Panc1 (cell line): ENCODE measurements at regions not wholly inside any gene's neighbourhood (a gene's known extent, or its start where the extent isn't known, plus 50 kb on each side); places are given as distances from the start of the nearest gene placed in this dataset.

Source experiments
- ATAC-seq: fragments of 200-7000 bp; cut with Tn5 transposase; 2 replicates; pipeline ENCODE4 v1.9.1; 2020; ENCODE audit warnings: mild to moderate bottlenecking, moderate library complexity
- BruUV-seq: library from RNA; stranded (reverse); fragments of 400-500 nt; replicated peaks from 2 replicates; lab custom pipeline; 2021; lab: Mats Ljungman, UMichigan
- CTCF ChIA-PET: fragments of 300-600 bp; sonication (Branson Sonifier 250); formaldehyde crosslinking; loops from one replicate; lab custom pipeline; 2022; ENCODE audit warnings: antibody characterized with exemption; lab: Charles Lee
- POLR2A ChIA-PET: fragments of 300-600 bp; sonication (Branson Sonifier 250); formaldehyde crosslinking; loops from one replicate; lab custom pipeline; 2022; ENCODE audit warnings: antibody characterized with exemption; lab: Charles Lee
- DNase-seq: peaks from one replicate; pipeline ENCODE4 v3.0.0-alpha.2; 2010; ENCODE audit warnings: low read depth, low spot score
- H3K27ac ChIP-seq: 2 replicates; pipeline ENCODE4 v1.5.1; 2011; ENCODE audit warnings: mild to moderate bottlenecking, low read length, inconsistent platforms
- H3K27me3 ChIP-seq: fragments of 200-500 bp; sonication (Bioruptor generic); 2 replicates; pipeline ENCODE4 v1.6.0; 2014; ENCODE audit warnings: low read length, inconsistent platforms; ENCODE audit not compliant: control insufficient read depth, insufficient read depth
- H3K36me3 ChIP-seq: fragments of 200-500 bp; sonication (Bioruptor generic); 2 replicates; pipeline ENCODE4 v1.5.1; 2014; ENCODE audit warnings: inconsistent platforms, mild to moderate bottlenecking, low read length, moderate library complexity; ENCODE audit not compliant: control insufficient read depth, insufficient read depth
- H3K4me1 ChIP-seq: 2 replicates; pipeline ENCODE4 v1.5.1; 2011; ENCODE audit warnings: inconsistent platforms, mild to moderate bottlenecking, low read length, moderate library complexity; ENCODE audit not compliant: control insufficient read depth, insufficient read depth
- H3K4me3 ChIP-seq, 2 experiments: 2 replicates each; pipeline ENCODE4 v1.5.1; 2011 to 2012; ENCODE audit warnings: low read depth in 2 of 2, low read length in 2 of 2, mild to moderate bottlenecking in 2 of 2, inconsistent platforms in 1 of 2, moderate library complexity in 1 of 2
- H3K9me3 ChIP-seq: fragments of 200-500 bp; sonication (Bioruptor generic); 2 replicates; pipeline ENCODE4 v1.5.1; 2014; ENCODE audit warnings: low read depth, mild to moderate bottlenecking, inconsistent platforms, low read length, moderate library complexity; ENCODE audit not compliant: control insufficient read depth, insufficient read depth
- POLR2AphosphoS5 ChIP-seq: IDR thresholded peaks from 2 replicates; pipeline ENCODE4 v1.6.1; 2012; ENCODE audit warnings: mild to moderate bottlenecking, low read depth, low read length, moderate library complexity
- REST ChIP-seq, 2 experiments: IDR thresholded peaks; 2 replicates each; pipeline ENCODE4 v1.6.1; 2011 to 2012; ENCODE audit warnings: low read depth in 2 of 2, control low read depth in 1 of 2, low read length in 1 of 2, mild to moderate bottlenecking in 1 of 2, moderate library complexity in 1 of 2; ENCODE audit not compliant: insufficient read depth in 1 of 2
- SIN3A ChIP-seq: IDR thresholded peaks from 2 replicates; pipeline ENCODE4 v1.6.1; 2012; ENCODE audit warnings: low read depth, mild to moderate bottlenecking, low read length, moderate library complexity, borderline replicate concordance; ENCODE audit not compliant: insufficient read depth
- TCF7L2 ChIP-seq: IDR thresholded peaks from 2 replicates; pipeline ENCODE4 v1.6.1; 2011; ENCODE audit warnings: mild to moderate bottlenecking, low read depth, low read length, inconsistent platforms
- in situ Hi-C: cut with HindIII; loops from 2 replicates; pipeline ENCODE4 v1.10.0; 2016; ENCODE audit warnings: low sequenced_read_pairs, low pct_unique_long_range_greater_than_20kb
- intact Hi-C: fragments of 100-400 bp; cut with micrococcal nuclease; formaldehyde crosslinking; loops from one replicate; pipeline ENCODE4 v1.10.0; 2022; ENCODE audit not compliant: unreplicated experiment
- TF ChIP-seq, protein P1 (sequence below): fragments of 450-650 bp; IDR thresholded peaks from 2 replicates; pipeline ENCODE4 v1.5.1; 2017; ENCODE audit warnings: mild to moderate bottlenecking

DNA sequence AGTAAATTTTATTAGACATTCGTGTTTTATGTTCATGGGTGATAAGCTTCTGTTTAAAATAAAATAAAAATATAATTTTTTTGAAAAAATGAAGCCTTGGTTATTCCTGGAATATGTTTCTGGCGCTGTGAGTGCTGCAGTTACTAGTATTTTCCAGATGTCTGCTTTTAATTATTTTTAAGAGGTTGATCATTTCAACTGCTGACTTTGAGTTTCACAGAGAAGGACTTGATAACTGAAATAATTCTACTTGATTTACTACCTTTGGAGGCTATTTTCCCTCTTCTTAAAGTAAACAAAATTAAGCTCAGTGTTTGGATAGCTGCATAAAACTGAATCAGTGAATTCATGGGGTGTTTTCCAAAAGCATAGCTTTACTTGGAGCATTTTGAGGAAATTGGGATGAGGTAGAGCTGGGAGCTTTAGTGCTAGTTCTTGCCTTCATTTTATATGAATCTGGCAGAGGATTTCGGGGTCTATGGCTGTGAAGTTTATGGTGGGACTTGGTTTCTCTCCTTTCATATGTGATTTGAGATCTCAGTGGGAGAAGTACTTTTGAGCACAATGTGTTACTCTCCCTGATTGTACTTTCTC is 666.5 kb downstream of the DCDC2C start:
- H3K36me3 ChIP-seq, result no peaks in the 10 kb centered on the region
- no peaks in the 10 kb centered on the region for H3K27me3 ChIP-seq
- TF ChIP-seq SIN3A (no peak), TCF7L2 (no peak), POLR2AphosphoS5 (no peak), REST (IDR thresholded peaks at IDR 0.05; ENCODE audit: insufficient read depth in 1 of 2, low read depth in 2 of 2, low read length in 1 of 2) (no peak)
- TF ChIP-seq, protein P1, sequence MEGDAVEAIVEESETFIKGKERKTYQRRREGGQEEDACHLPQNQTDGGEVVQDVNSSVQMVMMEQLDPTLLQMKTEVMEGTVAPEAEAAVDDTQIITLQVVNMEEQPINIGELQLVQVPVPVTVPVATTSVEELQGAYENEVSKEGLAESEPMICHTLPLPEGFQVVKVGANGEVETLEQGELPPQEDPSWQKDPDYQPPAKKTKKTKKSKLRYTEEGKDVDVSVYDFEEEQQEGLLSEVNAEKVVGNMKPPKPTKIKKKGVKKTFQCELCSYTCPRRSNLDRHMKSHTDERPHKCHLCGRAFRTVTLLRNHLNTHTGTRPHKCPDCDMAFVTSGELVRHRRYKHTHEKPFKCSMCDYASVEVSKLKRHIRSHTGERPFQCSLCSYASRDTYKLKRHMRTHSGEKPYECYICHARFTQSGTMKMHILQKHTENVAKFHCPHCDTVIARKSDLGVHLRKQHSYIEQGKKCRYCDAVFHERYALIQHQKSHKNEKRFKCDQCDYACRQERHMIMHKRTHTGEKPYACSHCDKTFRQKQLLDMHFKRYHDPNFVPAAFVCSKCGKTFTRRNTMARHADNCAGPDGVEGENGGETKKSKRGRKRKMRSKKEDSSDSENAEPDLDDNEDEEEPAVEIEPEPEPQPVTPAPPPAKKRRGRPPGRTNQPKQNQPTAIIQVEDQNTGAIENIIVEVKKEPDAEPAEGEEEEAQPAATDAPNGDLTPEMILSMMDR, result no peak
- DNase-seq (no peak), ATAC-seq (no peak)
- H3K9me3 ChIP-seq, result peaks cover 12% of the 10 kb centered on the region; the same call in 1 of the 2 replicates
- ChIA-PET POLR2A (no interaction called here), CTCF (no interaction called here)
- in situ Hi-C loops, result no loop called here
- no peak overlapping the region for H3K27ac ChIP-seq
- intact Hi-C loops, result no loop called here
- no TSS peak for BruUV-seq
- no peaks in the 10 kb centered on the region for H3K4me1 ChIP-seq
- no peak overlapping the region for H3K4me3 ChIP-seq

DNA sequence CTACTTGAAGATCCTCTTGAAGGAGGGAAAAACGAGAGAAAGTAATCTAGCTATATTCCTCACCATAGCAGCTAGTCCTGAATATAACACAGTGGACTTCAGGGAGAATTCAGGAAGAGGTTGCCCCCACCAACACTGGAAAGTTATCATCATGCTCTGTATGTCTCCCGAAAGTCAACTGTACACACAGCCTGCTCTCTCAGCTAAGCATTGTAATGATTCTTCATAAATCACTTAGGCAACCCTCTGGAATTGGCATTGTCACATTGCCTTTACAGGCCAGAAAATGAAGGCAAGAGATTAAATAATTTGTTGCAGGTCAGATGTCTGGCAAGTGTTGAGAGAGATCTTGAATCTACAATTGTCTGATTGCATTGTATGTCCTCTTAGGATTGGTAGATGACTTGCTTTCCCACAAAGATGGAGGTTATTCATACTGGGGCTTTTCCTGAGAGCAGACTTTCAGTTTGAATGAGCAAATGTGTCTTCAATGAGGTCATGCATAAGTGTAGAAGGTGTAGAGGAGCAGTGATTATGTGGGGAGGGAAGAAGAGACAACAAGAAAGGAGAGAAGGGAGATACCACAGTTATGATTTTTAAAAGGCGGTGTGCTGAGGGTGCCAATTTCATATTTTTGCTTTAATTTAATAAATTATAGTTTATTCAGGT is 667.2 kb downstream of the DCDC2C start:
- no peaks in the 10 kb centered on the region for H3K4me1 ChIP-seq
- no peaks in the 10 kb centered on the region for H3K27me3 ChIP-seq
- no peak overlapping the region for H3K27ac ChIP-seq
- BruUV-seq, result no TSS peak
- ATAC-seq, result no peak
- intact Hi-C loops, result no loop called here
- TF ChIP-seq, protein P1, result no peak
- TF ChIP-seq SIN3A, result no peak
- TF ChIP-seq REST (IDR thresholded peaks at IDR 0.05; ENCODE audit: insufficient read depth in 1 of 2, low read depth in 2 of 2, low read length in 1 of 2), result no peak
- no peak for TF ChIP-seq POLR2AphosphoS5
- no peak for TF ChIP-seq TCF7L2
- no peak overlapping the region for H3K4me3 ChIP-seq
- CTCF ChIA-PET, result no interaction called here
- in situ Hi-C loops, result no loop called here
- H3K36me3 ChIP-seq, result no peaks in the 10 kb centered on the region
- DNase-seq, result no peak
- peaks cover 12% of the 10 kb centered on the region; the same call in 1 of the 2 replicates for H3K9me3 ChIP-seq
- POLR2A ChIA-PET, result no interaction called here
